Activated T-cell treated with anti-CD3 and anti-CD28 coated beads, Interleukin-2, amount 50 U/mL, for 72 hours (primary cell): ENCODE measurements at regions not wholly inside any gene's neighbourhood (a gene's known extent, or its start where the extent isn't known, plus 50 kb on each side); places are given as distances from the start of the nearest gene placed in this dataset.
"Not testable (repeated sequence)": the region's sequence is repeated elsewhere in the genome, so short reads cannot be mapped to it uniquely, and the experiment has no call there.

ENCODE experiments used
- ATAC-seq, 2 donors: fragments of 150-1000 bp; cut with Tn5 transposase; replicated peaks in 1 of 2; 2 replicates each; pipeline ENCODE4 v1.10.0; 2021; ENCODE audit warnings: moderate library complexity in 2 of 2, mild to moderate bottlenecking in 1 of 2
- DNase-seq, 2 donors: peaks; one replicate each; pipeline ENCODE4 v3.0.0; 2021 to 2022; ENCODE audit warnings: mixed read lengths in 1 of 2
- H3K27ac Mint-ChIP-seq: one replicate; pipeline ENCODE4 v1.8.0; 2022; ENCODE audit warnings: mild to moderate bottlenecking, moderate library complexity, mixed read lengths
- H3K27me3 Mint-ChIP-seq: one replicate; pipeline ENCODE4 v1.8.0; 2022; ENCODE audit warnings: low read depth, mixed read lengths
- H3K36me3 Mint-ChIP-seq, 2 donors: one replicate each; pipeline ENCODE4 v1.8.0; 2022; ENCODE audit warnings: mixed read lengths in 2 of 2, mild to moderate bottlenecking in 1 of 2; ENCODE audit not compliant: insufficient read depth in 2 of 2
- H3K4me1 Mint-ChIP-seq: one replicate; pipeline ENCODE4 v1.8.0; 2022; ENCODE audit warnings: low read depth, mixed read lengths
- H3K4me3 Mint-ChIP-seq, 2 donors: one replicate each; pipeline ENCODE4 v1.8.0; 2022; ENCODE audit warnings: mild to moderate bottlenecking in 2 of 2, mixed read lengths in 2 of 2, moderate library complexity in 2 of 2
- H3K9me3 Mint-ChIP-seq, 2 donors: one replicate each; pipeline ENCODE4 v1.8.0; 2022; ENCODE audit warnings: mixed read lengths in 2 of 2

DNA sequence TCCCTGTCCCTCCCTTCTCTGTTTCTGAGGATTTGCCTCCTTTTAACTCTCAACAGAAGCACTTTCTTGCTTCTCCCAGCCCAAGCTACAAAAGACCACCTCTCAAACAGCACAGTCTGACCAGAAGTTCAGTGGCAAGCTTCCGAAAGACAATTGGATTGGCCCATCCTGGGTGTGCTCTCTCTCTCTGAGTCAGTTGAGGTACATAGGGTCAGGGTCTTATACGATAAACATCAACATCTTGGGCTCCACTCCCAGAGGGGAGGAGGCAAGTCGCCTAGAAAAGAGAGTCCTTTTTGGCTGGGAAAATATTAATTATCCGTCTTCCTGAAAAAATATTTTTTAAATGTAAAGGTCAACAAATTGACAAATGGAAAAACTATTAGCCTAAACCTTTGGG is 155.8 kb downstream of the TMCO5A start:
- Mint-ChIP-seq H3K27ac (no peak overlapping the region), H3K36me3 (no peaks in the 10 kb centered on the region), H3K9me3 (no peaks in the 10 kb centered on the region), H3K4me3 (no peak overlapping the region), H3K27me3 (peaks cover 34% of the 10 kb centered on the region), H3K4me1 (peaks cover 1% of the 10 kb centered on the region)
- ATAC-seq (no peak), DNase-seq (no peak)

- ATAC-seq (no peak), DNase-seq (no peak)
- Mint-ChIP-seq H3K27ac (no peak overlapping the region), H3K27me3 (peaks cover 32% of the 10 kb centered on the region), H3K4me3 (no peak overlapping the region), H3K4me1 (no peaks in the 10 kb centered on the region), H3K9me3 (peaks cover 2% of the 10 kb centered on the region in 2 donors), H3K36me3 (peaks cover 0 to 2% of the 10 kb centered on the region in 2 donors)
These were observed 156.2 kb downstream of the TMCO5A start for GRCh38 chr15:38090678-38091077.

DNA sequence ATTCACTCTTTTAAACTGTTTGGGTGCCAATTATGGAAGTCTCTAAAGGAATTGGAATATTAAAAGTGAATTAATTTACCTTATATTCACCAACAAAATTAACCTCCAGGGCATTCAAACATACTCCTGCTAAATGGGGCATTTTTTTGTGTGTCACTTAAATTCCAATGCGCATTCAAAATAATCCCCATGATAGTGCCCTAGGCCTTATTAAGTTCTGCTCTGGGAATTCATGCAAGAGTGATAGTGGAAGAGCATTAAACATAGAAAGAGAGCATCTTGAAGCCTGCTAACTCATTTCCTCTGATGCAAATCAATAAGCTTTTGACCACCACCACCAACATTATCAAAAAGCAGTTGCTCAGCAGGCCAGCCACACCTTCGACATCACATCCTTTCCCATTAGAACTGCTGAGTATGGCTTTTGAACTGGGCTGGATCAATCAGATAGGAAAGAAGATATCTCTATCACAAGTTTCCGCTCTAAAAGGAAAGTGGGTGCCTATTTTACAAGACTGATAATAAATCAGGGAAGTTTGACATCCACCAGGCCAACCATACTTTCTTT is 156.7 kb downstream of the TMCO5A start:
- no peaks in the 10 kb centered on the region for H3K4me1 Mint-ChIP-seq
- H3K36me3 Mint-ChIP-seq: peaks cover 0 to 3% of the 10 kb centered on the region in 2 donors
- no peak overlapping the region for H3K27ac Mint-ChIP-seq
- ATAC-seq (no peak), DNase-seq (no peak)
- H3K9me3 Mint-ChIP-seq: peaks cover 4% of the 10 kb centered on the region in 2 donors
- H3K4me3 Mint-ChIP-seq: no peak overlapping the region
- peaks cover 27% of the 10 kb centered on the region for H3K27me3 Mint-ChIP-seq

GRCh38 chr15:38093931-38094330 is 158.7 kb upstream of the SPRED1 start:
- no peaks in the 10 kb centered on the region for H3K4me1 Mint-ChIP-seq

DNA sequence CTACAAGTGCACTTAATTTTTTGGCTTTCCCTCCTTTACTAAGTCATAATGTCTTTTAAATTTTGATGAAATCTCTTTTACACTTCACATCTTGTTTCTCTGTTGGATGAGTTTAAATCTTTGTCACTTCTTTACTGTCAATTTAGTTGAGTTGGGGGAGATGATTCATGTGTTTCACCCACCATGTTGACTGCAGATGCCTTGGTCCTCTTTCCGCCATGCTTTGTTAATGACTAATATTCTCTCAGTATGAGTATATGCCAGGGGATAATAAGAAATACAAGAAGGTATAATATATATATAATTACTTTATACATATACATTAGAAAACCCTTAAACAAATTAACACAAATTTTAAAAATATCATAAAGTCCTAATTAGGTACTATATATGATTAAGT is 149.7 kb upstream of the SPRED1 start:
- no peak for DNase-seq
- H3K4me1 Mint-ChIP-seq: no peaks in the 10 kb centered on the region
- no peak overlapping the region for H3K4me3 Mint-ChIP-seq
- H3K9me3 Mint-ChIP-seq: peaks cover 1 to 3% of the 10 kb centered on the region in 2 donors
- peaks cover 17% of the 10 kb centered on the region for H3K27me3 Mint-ChIP-seq
- peaks cover 1% of the 10 kb centered on the region in 2 donors for H3K36me3 Mint-ChIP-seq
- no peak overlapping the region for H3K27ac Mint-ChIP-seq
- peak in 1 of 2 donors; percentile 43 for ATAC-seq

More at GRCh38 chr15:38093931-38094330, 158.7 kb upstream of the SPRED1 start:
- Mint-ChIP-seq H3K9me3 (peaks cover 14 to 16% of the 10 kb centered on the region in 2 donors), H3K4me3 (no peak overlapping the region), H3K27ac (no peak overlapping the region), H3K27me3 (peaks cover 12% of the 10 kb centered on the region), H3K36me3 (peaks cover 4 to 7% of the 10 kb centered on the region in 2 donors)
- DNase-seq: no peak
- ATAC-seq: peak in 1 of 2 donors; percentile 30

DNA sequence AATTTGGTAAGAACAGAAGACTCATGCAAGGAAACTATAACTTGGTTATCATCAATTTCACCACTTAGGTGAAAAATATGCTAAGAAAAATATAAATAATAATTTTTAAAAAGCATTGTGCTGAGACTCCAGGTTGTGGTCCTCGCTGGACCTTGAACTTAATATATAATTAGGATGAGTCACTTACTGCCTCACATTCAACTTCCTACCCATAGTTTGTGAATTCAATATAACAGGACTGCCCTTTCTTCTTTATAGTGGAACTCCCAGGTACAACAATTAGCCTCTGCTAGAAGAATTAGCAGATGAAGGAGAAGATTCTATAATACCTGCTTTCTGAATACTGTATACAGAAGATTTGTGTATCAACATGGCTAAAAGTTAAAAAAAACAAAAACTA is 149.1 kb upstream of the SPRED1 start:
- Mint-ChIP-seq H3K27ac (no peak overlapping the region), H3K36me3 (no peaks in the 10 kb centered on the region), H3K27me3 (peaks cover 15% of the 10 kb centered on the region)

GRCh38 chr15:38111070-38111469 is 141.6 kb upstream of the SPRED1 start:
- Mint-ChIP-seq H3K27me3 (peaks cover 16% of the 10 kb centered on the region), H3K36me3 (no peaks in the 10 kb centered on the region), H3K4me3 (no peak overlapping the region), H3K9me3 (no peaks in the 10 kb centered on the region), H3K27ac (no peak overlapping the region), H3K4me1 (no peaks in the 10 kb centered on the region)
- ATAC-seq (no peak), DNase-seq (no peak)

More for the DNA sequence above, 149.1 kb upstream of the SPRED1 start:
- Mint-ChIP-seq H3K4me1 (no peaks in the 10 kb centered on the region), H3K9me3 (peaks cover 0 to 1% of the 10 kb centered on the region in 2 donors), H3K4me3 (no peak overlapping the region)
- DNase-seq (no peak), ATAC-seq (no peak)

- no peaks in the 10 kb centered on the region for H3K36me3 Mint-ChIP-seq
- DNase-seq: no peak
- H3K9me3 Mint-ChIP-seq: no peaks in the 10 kb centered on the region
- H3K4me3 Mint-ChIP-seq: no peak overlapping the region
- no peaks in the 10 kb centered on the region for H3K4me1 Mint-ChIP-seq
- no peak for ATAC-seq
- no peak overlapping the region for H3K27ac Mint-ChIP-seq
- H3K27me3 Mint-ChIP-seq: peaks cover 16% of the 10 kb centered on the region
These were observed 140.2 kb upstream of the SPRED1 start for GRCh38 chr15:38112406-38112805.

DNA sequence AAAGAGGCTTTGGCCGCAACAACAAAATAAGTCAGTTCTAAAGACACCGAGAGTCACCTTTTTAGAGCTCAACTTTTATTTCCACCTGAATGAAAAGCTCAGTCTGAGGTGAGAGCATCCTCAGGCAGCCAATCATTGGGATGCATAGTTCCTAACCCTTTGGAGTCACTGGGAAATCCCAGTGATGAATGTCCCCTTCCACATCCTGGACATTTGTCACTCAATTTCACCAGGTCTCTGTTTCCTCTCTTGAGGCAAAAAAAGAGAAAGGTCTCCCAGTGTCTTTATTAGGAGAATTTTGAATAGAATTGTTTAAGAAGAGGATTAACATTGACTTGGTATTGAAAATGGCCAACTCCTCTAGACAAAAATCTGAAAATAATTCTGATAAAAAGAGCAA is 137.5 kb upstream of the SPRED1 start:
- Mint-ChIP-seq H3K4me3 (no peak overlapping the region), H3K9me3 (no peaks in the 10 kb centered on the region), H3K27me3 (peaks cover 16% of the 10 kb centered on the region), H3K36me3 (no peaks in the 10 kb centered on the region), H3K4me1 (no peaks in the 10 kb centered on the region), H3K27ac (no peak overlapping the region)
- no peak for DNase-seq
- no peak for ATAC-seq

DNA sequence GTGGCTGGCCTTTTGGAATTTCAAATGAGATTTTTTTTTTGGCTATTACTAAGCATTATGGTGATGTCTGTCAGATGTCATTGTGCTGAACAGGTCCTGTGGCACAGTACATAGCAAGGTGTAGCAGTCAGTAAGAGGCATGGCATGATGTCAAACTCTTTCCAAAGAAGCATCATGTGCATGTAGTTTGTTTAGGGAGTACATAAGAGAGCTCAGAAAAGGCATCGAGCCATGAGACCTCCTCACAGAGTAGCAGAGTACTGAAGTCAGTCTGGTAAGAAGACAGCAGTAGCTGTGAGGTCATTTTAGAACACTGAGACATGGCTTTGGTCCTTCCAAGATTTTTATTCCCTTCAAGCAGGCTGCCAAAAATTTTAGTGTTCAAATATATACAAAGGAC is 134.9 kb upstream of the SPRED1 start:
- H3K27me3 Mint-ChIP-seq: peaks cover 22% of the 10 kb centered on the region
- no peak overlapping the region for H3K27ac Mint-ChIP-seq
- H3K36me3 Mint-ChIP-seq: peaks cover 3 to 6% of the 10 kb centered on the region in 2 donors
- peaks cover 11 to 12% of the 10 kb centered on the region in 2 donors for H3K9me3 Mint-ChIP-seq
- H3K4me3 Mint-ChIP-seq: no peak overlapping the region
- H3K4me1 Mint-ChIP-seq: no peaks in the 10 kb centered on the region
- no peak for DNase-seq
- no peak for ATAC-seq

GRCh38 chr15:38119865-38120264 is 132.8 kb upstream of the SPRED1 start:
- not testable (repeated sequence) for H3K4me3 Mint-ChIP-seq, H3K36me3 Mint-ChIP-seq, DNase-seq, H3K4me1 Mint-ChIP-seq, ATAC-seq, H3K27ac Mint-ChIP-seq
- H3K9me3 Mint-ChIP-seq: peaks cover 11 to 14% of the 10 kb centered on the region in 2 donors
- peaks cover 12% of the 10 kb centered on the region for H3K27me3 Mint-ChIP-seq

GRCh38 chr15:38127306-38127771 is 125.3 kb upstream of the SPRED1 start:
- Mint-ChIP-seq H3K4me3 (no peak overlapping the region), H3K9me3 (peaks cover 3 to 5% of the 10 kb centered on the region in 2 donors), H3K27ac (no peak overlapping the region), H3K4me1 (peaks cover 13% of the 10 kb centered on the region), H3K27me3 (peaks cover 18% of the 10 kb centered on the region), H3K36me3 (peaks cover 0 to 1% of the 10 kb centered on the region in 2 donors)
- DNase-seq (no peak), ATAC-seq (no peak)

DNA sequence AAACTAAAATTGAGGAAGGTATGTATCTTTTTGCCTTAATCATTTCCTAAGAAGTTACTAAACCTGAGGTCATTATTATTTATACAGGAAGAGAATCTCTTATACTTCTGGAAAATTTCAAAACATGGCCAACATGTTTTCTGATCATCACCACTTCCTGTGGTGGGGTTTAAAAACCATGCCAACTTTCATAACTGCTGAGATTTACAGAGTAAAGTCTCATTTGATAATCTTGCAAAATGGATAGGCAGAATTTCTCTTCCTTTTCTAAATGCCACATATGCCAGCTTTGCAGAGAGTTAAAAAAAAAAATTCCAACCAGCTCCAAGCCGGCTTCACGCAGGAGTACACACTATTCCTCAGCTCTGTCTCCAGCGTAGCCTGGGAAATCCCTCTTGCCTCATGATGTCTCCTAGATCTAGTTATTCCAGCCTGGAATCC is 124.3 kb upstream of the SPRED1 start:
- no peak for ATAC-seq
- H3K4me1 Mint-ChIP-seq: peaks cover 13% of the 10 kb centered on the region

DNA sequence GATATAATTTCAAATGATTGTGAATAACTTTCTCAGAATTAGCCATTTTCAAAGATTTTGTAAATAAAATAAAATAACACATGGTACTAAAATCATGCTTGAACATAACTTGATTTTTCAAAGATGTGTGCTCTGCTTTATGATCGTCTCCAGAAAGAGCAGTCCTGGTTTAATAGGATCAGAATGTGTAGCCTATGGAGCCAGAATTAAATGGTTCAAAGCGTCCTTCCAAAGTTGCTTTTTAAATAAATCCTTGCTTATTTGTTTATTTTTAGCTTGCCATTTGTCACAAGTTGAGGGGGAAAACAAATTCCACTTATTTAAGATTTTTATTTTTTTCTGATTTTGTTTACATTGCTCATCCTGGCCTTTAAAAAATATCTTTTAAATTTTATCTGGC is 123.7 kb upstream of the SPRED1 start:
- no peak overlapping the region for H3K27ac Mint-ChIP-seq

More for the DNA sequence above, 124.3 kb upstream of the SPRED1 start:
- no peak overlapping the region for H3K27ac Mint-ChIP-seq
- no peaks in the 10 kb centered on the region for H3K36me3 Mint-ChIP-seq
- H3K9me3 Mint-ChIP-seq: no peaks in the 10 kb centered on the region
- H3K27me3 Mint-ChIP-seq: peaks cover 20% of the 10 kb centered on the region
- no peak overlapping the region for H3K4me3 Mint-ChIP-seq
- DNase-seq: no peak

More for the DNA sequence above, 123.7 kb upstream of the SPRED1 start:
- H3K36me3 Mint-ChIP-seq: no peaks in the 10 kb centered on the region
- H3K9me3 Mint-ChIP-seq: no peaks in the 10 kb centered on the region
- H3K4me1 Mint-ChIP-seq: peaks cover 13% of the 10 kb centered on the region
- DNase-seq (no peak), ATAC-seq (no peak)
- H3K4me3 Mint-ChIP-seq: peak overlapping the region in 1 of 2 donors; percentile 66
- H3K27me3 Mint-ChIP-seq: peaks cover 20% of the 10 kb centered on the region
